ENCODE measurements at regions not wholly inside any gene's neighbourhood (a gene's known extent, or its start where the extent isn't known, plus 50 kb on each side); places are given as distances from the start of the nearest gene placed in this dataset.

DNA sequence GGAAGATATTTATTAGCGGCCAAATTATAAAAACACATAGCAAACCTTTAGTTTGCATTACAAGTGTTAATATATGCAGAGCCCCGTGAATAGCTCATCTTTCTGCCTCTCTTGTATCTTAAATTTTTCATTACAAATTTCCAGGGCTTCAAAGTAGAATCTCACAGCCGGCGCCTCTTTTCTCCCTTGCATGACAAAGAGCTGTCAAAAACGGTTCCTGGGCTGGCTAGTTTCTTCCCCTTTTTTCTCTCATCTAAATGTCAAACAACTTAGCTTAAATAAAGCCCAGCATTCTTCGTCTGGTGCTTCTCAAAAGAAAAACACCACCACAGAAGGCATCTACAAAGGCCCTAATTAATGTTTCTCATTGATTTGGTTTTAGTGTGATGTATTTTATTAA, 253.0 kb downstream of the INSC start:
- H3K9me3 ChIP-seq, result no peaks in the 10 kb centered on the region
- TF ChIP-seq, protein P1, sequence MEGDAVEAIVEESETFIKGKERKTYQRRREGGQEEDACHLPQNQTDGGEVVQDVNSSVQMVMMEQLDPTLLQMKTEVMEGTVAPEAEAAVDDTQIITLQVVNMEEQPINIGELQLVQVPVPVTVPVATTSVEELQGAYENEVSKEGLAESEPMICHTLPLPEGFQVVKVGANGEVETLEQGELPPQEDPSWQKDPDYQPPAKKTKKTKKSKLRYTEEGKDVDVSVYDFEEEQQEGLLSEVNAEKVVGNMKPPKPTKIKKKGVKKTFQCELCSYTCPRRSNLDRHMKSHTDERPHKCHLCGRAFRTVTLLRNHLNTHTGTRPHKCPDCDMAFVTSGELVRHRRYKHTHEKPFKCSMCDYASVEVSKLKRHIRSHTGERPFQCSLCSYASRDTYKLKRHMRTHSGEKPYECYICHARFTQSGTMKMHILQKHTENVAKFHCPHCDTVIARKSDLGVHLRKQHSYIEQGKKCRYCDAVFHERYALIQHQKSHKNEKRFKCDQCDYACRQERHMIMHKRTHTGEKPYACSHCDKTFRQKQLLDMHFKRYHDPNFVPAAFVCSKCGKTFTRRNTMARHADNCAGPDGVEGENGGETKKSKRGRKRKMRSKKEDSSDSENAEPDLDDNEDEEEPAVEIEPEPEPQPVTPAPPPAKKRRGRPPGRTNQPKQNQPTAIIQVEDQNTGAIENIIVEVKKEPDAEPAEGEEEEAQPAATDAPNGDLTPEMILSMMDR (IDR thresholded peaks at IDR 0.05; ENCODE audit: low read depth, low read length), result no peak
- H3K4me1 ChIP-seq, result no peaks in the 10 kb centered on the region
- no peaks in the 10 kb centered on the region for H3K36me3 ChIP-seq
- no peaks in the 10 kb centered on the region for H3K27me3 ChIP-seq
- no peak overlapping the region for H3K4me3 ChIP-seq (ENCODE audit: low read depth, low read length)
- DNase-seq, result no peak

DNA sequence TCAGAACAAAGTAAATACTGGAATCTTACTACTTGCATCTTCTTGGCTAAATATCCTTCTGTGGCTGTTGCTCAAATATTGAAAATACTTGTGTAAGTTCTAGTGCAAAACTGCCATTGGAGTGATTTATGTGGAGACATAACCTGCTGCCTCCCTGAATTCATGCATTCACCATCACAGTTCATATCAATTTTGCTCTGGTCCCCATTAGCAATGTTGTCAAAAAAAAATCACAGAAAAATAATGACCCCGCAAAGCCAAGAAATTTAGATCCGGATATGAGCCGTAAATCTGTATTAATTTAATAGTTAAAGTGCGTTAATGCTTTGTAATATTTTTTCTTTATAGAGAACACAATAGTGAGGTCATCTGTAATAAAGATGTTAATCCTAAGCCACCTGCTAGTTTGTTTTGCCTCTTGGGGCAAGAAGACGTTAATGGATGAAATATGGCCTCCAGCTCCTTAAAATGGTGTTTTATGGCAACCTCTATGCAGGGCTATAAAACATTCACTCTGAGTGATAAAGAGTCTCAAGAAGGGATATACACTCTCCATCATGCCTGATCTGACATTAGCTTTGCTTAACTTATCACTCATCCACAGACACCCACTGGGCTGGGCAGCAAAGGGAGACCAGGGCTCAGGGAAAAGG, 255.9 kb downstream of the INSC start:
- Histone ChIP-seq H3K4me3 (ENCODE audit: low read depth, low read length) (no peak overlapping the region), H3K9me3 (no peaks in the 10 kb centered on the region), H3K27me3 (no peaks in the 10 kb centered on the region), H3K4me1 (no peaks in the 10 kb centered on the region), H3K36me3 (no peaks in the 10 kb centered on the region)
- TF ChIP-seq, protein P1 (IDR thresholded peaks at IDR 0.05; ENCODE audit: low read depth, low read length), result no peak
- no peak for DNase-seq

DNA sequence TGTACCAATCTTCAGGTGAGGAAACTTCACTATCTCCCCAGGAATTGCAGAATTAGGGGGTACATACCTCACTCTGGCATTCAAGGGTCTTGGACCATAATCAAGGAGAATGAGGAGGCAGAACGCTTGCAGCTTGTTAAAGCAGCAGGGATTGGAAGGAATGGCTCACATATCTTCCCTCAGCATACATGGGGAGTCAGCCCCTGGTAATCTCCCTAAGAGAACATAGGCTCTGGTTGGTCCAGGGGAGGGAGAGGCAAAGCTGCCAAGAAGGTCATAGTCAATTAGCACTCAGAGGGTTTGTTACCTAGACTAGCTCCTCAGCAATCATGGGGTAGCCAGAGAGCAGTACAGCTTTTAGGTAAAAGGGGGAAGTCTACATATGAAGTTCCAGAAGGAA, 256.8 kb downstream of the INSC start:
- no peaks in the 10 kb centered on the region for H3K36me3 ChIP-seq
- no peaks in the 10 kb centered on the region for H3K9me3 ChIP-seq
- no peaks in the 10 kb centered on the region for H3K27me3 ChIP-seq
- H3K4me3 ChIP-seq (ENCODE audit: low read depth, low read length), result no peak overlapping the region
- DNase-seq, result no peak
- no peaks in the 10 kb centered on the region for H3K4me1 ChIP-seq
- TF ChIP-seq, protein P1 (IDR thresholded peaks at IDR 0.05; ENCODE audit: low read depth, low read length), result no peak

DNA sequence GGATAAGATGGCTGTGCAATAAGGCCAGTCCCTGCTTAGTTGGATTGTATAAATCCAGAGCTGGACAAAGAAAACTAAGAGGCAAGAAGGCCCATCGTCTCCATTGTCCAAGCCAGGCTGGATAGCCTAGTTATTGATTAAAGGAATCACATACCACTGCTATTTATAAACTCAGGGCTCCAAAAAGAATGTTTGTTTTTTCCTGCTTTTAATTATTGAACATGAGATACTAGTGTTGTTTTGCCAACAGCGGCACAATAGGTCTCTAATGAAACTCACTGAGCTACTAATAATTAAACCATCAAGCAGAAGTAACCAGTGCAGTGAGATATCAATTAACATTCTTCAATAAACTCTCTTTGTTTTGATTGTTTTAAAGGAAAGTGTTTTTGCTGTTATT, 259.7 kb downstream of the INSC start:
- no peaks in the 10 kb centered on the region for H3K4me1 ChIP-seq
- TF ChIP-seq, protein P1 (IDR thresholded peaks at IDR 0.05; ENCODE audit: low read depth, low read length), result no peak
- no peak overlapping the region for H3K4me3 ChIP-seq (ENCODE audit: low read depth, low read length)
- H3K9me3 ChIP-seq, result no peaks in the 10 kb centered on the region
- no peaks in the 10 kb centered on the region for H3K36me3 ChIP-seq
- DNase-seq, result no peak
- no peaks in the 10 kb centered on the region for H3K27me3 ChIP-seq

DNA sequence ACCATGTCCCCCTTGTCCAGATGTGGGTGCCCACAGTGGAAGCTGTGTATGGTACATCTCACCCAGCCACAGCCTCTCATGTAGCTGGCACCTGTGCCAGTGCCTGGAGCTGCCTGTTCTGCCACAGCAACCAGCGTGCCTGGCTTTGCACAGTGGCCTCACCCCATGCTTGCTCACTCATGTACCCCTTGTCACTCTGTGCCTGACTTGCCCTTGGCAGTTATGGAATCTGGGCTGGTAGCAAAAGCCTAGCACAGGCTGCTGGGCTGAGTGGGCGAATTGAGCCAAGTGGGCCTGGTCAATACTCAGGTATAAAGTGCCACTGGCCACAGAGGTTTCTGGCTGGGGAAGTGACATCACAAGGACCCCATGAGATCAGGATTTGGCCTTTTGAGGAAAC, 264.2 kb downstream of the INSC start:
- H3K27me3 ChIP-seq, result no peaks in the 10 kb centered on the region
- TF ChIP-seq, protein P1 (IDR thresholded peaks at IDR 0.05; ENCODE audit: low read depth, low read length), result no peak
- no peak overlapping the region for H3K4me3 ChIP-seq (ENCODE audit: low read depth, low read length)
- H3K36me3 ChIP-seq, result no peaks in the 10 kb centered on the region
- H3K9me3 ChIP-seq, result no peaks in the 10 kb centered on the region
- no peak for DNase-seq
- H3K4me1 ChIP-seq, result no peaks in the 10 kb centered on the region

DNA sequence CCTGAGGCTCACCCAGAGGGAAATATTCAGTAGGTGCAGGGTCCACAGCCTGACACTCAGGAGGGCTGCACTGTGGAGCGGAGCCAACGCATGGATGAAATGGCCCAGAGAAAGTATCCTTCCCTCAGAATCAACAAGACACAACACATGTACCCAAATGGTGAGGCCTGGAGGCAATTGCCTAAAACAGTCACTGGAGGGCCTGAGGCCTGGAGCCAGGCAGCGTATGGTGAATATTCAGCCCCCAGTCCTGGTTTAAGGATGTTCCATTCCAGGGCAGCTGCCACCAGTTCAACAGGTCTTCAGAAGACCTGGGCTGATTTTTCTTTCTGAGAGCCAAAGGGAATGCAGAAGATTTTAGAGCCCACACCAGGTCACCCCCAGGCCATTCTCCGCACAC, 264.8 kb downstream of the INSC start:
- Histone ChIP-seq H3K9me3 (no peaks in the 10 kb centered on the region), H3K36me3 (no peaks in the 10 kb centered on the region), H3K27me3 (no peaks in the 10 kb centered on the region), H3K4me1 (no peaks in the 10 kb centered on the region), H3K4me3 (ENCODE audit: low read depth, low read length) (no peak overlapping the region)
- TF ChIP-seq, protein P1 (IDR thresholded peaks at IDR 0.05; ENCODE audit: low read depth, low read length), result no peak
- DNase-seq, result no peak

Data from BE2C (cell line).